Esophagus squamous epithelium (tissue), 5 donors: ENCODE measurements at regions not wholly inside any gene's neighbourhood (a gene's known extent, or its start where the extent isn't known, plus 50 kb on each side); places are given as distances from the start of the nearest gene placed in this dataset.
"Not testable (repeated sequence)": the region's sequence is repeated elsewhere in the genome, so short reads cannot be mapped to it uniquely, and the experiment has no call there.

ENCODE experiments used
- DNase-seq: peaks from one replicate; lab custom pipeline; 2025; lab: John Stamatoyannopoulos, UW
- H3K27ac ChIP-seq, 4 donors: fragments of 200-600 bp; sonication (generic); one replicate each; pipeline ENCODE4 v1.5.1; 2016 to 2019; ENCODE audit warnings: mild to moderate bottlenecking in 1 of 4
- H3K27me3 ChIP-seq, 4 donors: fragments of 200-600 bp; sonication (generic); 1 replicate in 3 of 4; 2 replicates in 1 of 4; pipeline versions ENCODE4 v1.5.1 to v1.6.0; 2017 to 2021; ENCODE audit warnings: antibody characterized with exemption in 1 of 4
- H3K36me3 ChIP-seq, 3 donors: fragments of 200-600 bp; sonication (generic); one replicate each; pipeline ENCODE4 v1.5.1; 2016 to 2019
- H3K4me1 ChIP-seq, 3 donors: fragments of 200-600 bp; sonication (generic); one replicate each; pipeline ENCODE4 v1.5.1; 2017 to 2019
- H3K4me3 ChIP-seq, 4 donors: fragments of 200-600 bp; sonication (generic); 1 replicate in 3 of 4; 2 replicates in 1 of 4; pipeline ENCODE4 v1.5.1; 2016 to 2019; ENCODE audit warnings: mild to moderate bottlenecking in 2 of 4, moderate library complexity in 1 of 4
- H3K9me3 ChIP-seq, 3 donors: fragments of 200-600 bp; sonication (generic); one replicate each; pipeline ENCODE4 v1.5.1; 2016 to 2019
- WGBS, 2 donors: methylation state at CpG; one replicate each; pipeline ENCODE4 v1.1.5; 2018; 5-methylcytosine and 5-hydroxymethylcytosine counted together
- intact Hi-C: fragments of 100-400 bp; cut with DNase I; formaldehyde crosslinking; loops from one replicate; pipeline ENCODE4 v1.15.0; 2022
- donor health status: DM: yes; HTN: yes; CAD: no.

GRCh38 chr21:10325546-10325945 is 195.8 kb upstream of the TPTE start:
- H3K36me3 ChIP-seq, DNase-seq, H3K4me3 ChIP-seq, H3K27me3 ChIP-seq, H3K27ac ChIP-seq, H3K4me1 ChIP-seq, intact Hi-C loops: not testable (repeated sequence)
- H3K9me3 ChIP-seq: peaks cover 0 to 43% (median 16%) of the 10 kb centered on the region in 3 donors
- WGBS, 2 donors: 49 to 77% methylated on average over 5 of the region's 5 CpGs

GRCh38 chr21:10326146-10326545 is 195.2 kb upstream of the TPTE start:
- H3K36me3 ChIP-seq, H3K4me3 ChIP-seq, H3K27me3 ChIP-seq, DNase-seq, intact Hi-C loops, H3K4me1 ChIP-seq, H3K27ac ChIP-seq: not testable (repeated sequence)
- peaks cover 0 to 49% (median 22%) of the 10 kb centered on the region in 3 donors for H3K9me3 ChIP-seq
- WGBS, 2 donors: 85 to 86% methylated on average over 2 of the region's 2 CpGs

- DNase-seq, H3K36me3 ChIP-seq, intact Hi-C loops, H3K27me3 ChIP-seq, H3K4me1 ChIP-seq, H3K4me3 ChIP-seq, H3K27ac ChIP-seq: not testable (repeated sequence)
- H3K9me3 ChIP-seq: peaks cover 0 to 61% (median 23%) of the 10 kb centered on the region in 3 donors
- WGBS, 2 donors: 44 to 48% methylated on average over 6 of the region's 6 CpGs
These were observed 192.7 kb upstream of the TPTE start for GRCh38 chr21:10328646-10329045.

- DNase-seq, H3K27me3 ChIP-seq, H3K36me3 ChIP-seq, H3K4me1 ChIP-seq, H3K4me3 ChIP-seq, H3K27ac ChIP-seq, intact Hi-C loops: not testable (repeated sequence)
- H3K9me3 ChIP-seq: peaks cover 0 to 60% (median 23%) of the 10 kb centered on the region in 3 donors
- 71 to 73% methylated on average over 10 of the region's 10 CpGs for WGBS, 2 donors
These were observed 190.7 kb upstream of the TPTE start for GRCh38 chr21:10330641-10331119.

GRCh38 chr21:10331134-10331533 is 190.2 kb upstream of the TPTE start:
- WGBS, 2 donors: 69 to 72% methylated on average over 5 of the region's 5 CpGs
- DNase-seq, intact Hi-C loops, H3K27me3 ChIP-seq, H3K36me3 ChIP-seq, H3K27ac ChIP-seq, H3K4me1 ChIP-seq, H3K4me3 ChIP-seq: not testable (repeated sequence)
- peaks cover 0 to 57% (median 23%) of the 10 kb centered on the region in 3 donors for H3K9me3 ChIP-seq

- peaks cover 0 to 53% (median 23%) of the 10 kb centered on the region in 3 donors for H3K9me3 ChIP-seq
- H3K4me1 ChIP-seq, intact Hi-C loops, H3K4me3 ChIP-seq, H3K27ac ChIP-seq, DNase-seq, H3K36me3 ChIP-seq, H3K27me3 ChIP-seq: not testable (repeated sequence)
- WGBS, 2 donors: 49 to 56% methylated on average over 2 of the region's 2 CpGs
These were observed 188.4 kb upstream of the TPTE start for GRCh38 chr21:10332935-10333334.

GRCh38 chr21:10334391-10334790 is 187.0 kb upstream of the TPTE start:
- intact Hi-C loops, H3K4me3 ChIP-seq, H3K27ac ChIP-seq, H3K27me3 ChIP-seq, H3K36me3 ChIP-seq, DNase-seq, H3K4me1 ChIP-seq: not testable (repeated sequence)
- peaks cover 0 to 49% (median 19%) of the 10 kb centered on the region in 3 donors for H3K9me3 ChIP-seq
- WGBS, 2 donors: 63 to 72% methylated on average over 6 of the region's 6 CpGs

GRCh38 chr21:10342261-10342956 is 179.0 kb upstream of the TPTE start:
- intact Hi-C loops, H3K36me3 ChIP-seq, H3K4me1 ChIP-seq, H3K4me3 ChIP-seq, H3K27ac ChIP-seq, DNase-seq, H3K27me3 ChIP-seq: not testable (repeated sequence)
- peaks cover 6 to 62% (median 31%) of the 10 kb centered on the region in 3 donors for H3K9me3 ChIP-seq
- 77% methylated on average over 23 of the region's 46 CpGs for WGBS, 2 donors

- not testable (repeated sequence) for DNase-seq
These were observed 178.0 kb upstream of the TPTE start for GRCh38 chr21:10343146-10343935.

GRCh38 chr21:10344266-10344665 is 177.1 kb upstream of the TPTE start:
- WGBS, 2 donors: 35 to 46% methylated on average over 5 of the region's 5 CpGs
- intact Hi-C loops, H3K27ac ChIP-seq, H3K4me3 ChIP-seq, H3K36me3 ChIP-seq, H3K4me1 ChIP-seq, DNase-seq, H3K27me3 ChIP-seq: not testable (repeated sequence)
- peaks cover 6 to 68% (median 37%) of the 10 kb centered on the region in 3 donors for H3K9me3 ChIP-seq

More at GRCh38 chr21:10343146-10343935, 178.0 kb upstream of the TPTE start:
- H3K9me3 ChIP-seq: peaks cover 6 to 65% (median 37%) of the 10 kb centered on the region in 3 donors
- H3K27me3 ChIP-seq, H3K27ac ChIP-seq, intact Hi-C loops, H3K36me3 ChIP-seq, H3K4me1 ChIP-seq, H3K4me3 ChIP-seq: not testable (repeated sequence)
- WGBS, 2 donors: 78 to 84% methylated on average over 22 to 29 of the region's 52 CpGs

GRCh38 chr21:10345178-10345612 is 176.2 kb upstream of the TPTE start:
- WGBS, 2 donors: 42 to 48% methylated on average over 3 of the region's 3 CpGs

GRCh38 chr21:10346249-10346648 is 175.1 kb upstream of the TPTE start:
- intact Hi-C loops, H3K4me3 ChIP-seq, DNase-seq, H3K4me1 ChIP-seq, H3K27ac ChIP-seq, H3K36me3 ChIP-seq, H3K27me3 ChIP-seq: not testable (repeated sequence)
- peaks cover 6 to 60% (median 37%) of the 10 kb centered on the region in 3 donors for H3K9me3 ChIP-seq
- WGBS, 2 donors: 46 to 60% methylated on average over 4 of the region's 5 CpGs

More at GRCh38 chr21:10345178-10345612, 176.2 kb upstream of the TPTE start:
- H3K36me3 ChIP-seq, DNase-seq, H3K27me3 ChIP-seq, H3K4me1 ChIP-seq, intact Hi-C loops, H3K27ac ChIP-seq, H3K4me3 ChIP-seq: not testable (repeated sequence)
- H3K9me3 ChIP-seq: peaks cover 6 to 67% (median 37%) of the 10 kb centered on the region in 3 donors
